Esophagus squamous epithelium (tissue), 5 donors: ENCODE measurements at regions not wholly inside any gene's neighbourhood (a gene's known extent, or its start where the extent isn't known, plus 50 kb on each side); places are given as distances from the start of the nearest gene placed in this dataset.

Source experiments
- DNase-seq: peaks from one replicate; lab custom pipeline; 2025; lab: John Stamatoyannopoulos, UW
- H3K27ac ChIP-seq, 4 donors: fragments of 200-600 bp; sonication (generic); one replicate each; pipeline ENCODE4 v1.5.1; 2016 to 2019; ENCODE audit warnings: mild to moderate bottlenecking in 1 of 4
- H3K27me3 ChIP-seq, 4 donors: fragments of 200-600 bp; sonication (generic); 1 replicate in 3 of 4; 2 replicates in 1 of 4; pipeline versions ENCODE4 v1.5.1 to v1.6.0; 2017 to 2021; ENCODE audit warnings: antibody characterized with exemption in 1 of 4
- H3K36me3 ChIP-seq, 3 donors: fragments of 200-600 bp; sonication (generic); one replicate each; pipeline ENCODE4 v1.5.1; 2016 to 2019
- H3K4me1 ChIP-seq, 3 donors: fragments of 200-600 bp; sonication (generic); one replicate each; pipeline ENCODE4 v1.5.1; 2017 to 2019
- H3K4me3 ChIP-seq, 4 donors: fragments of 200-600 bp; sonication (generic); 1 replicate in 3 of 4; 2 replicates in 1 of 4; pipeline ENCODE4 v1.5.1; 2016 to 2019; ENCODE audit warnings: mild to moderate bottlenecking in 2 of 4, moderate library complexity in 1 of 4
- H3K9me3 ChIP-seq, 3 donors: fragments of 200-600 bp; sonication (generic); one replicate each; pipeline ENCODE4 v1.5.1; 2016 to 2019
- POLR2A ChIP-seq, 4 donors: fragments of 450-650 bp; IDR thresholded peaks; one replicate each; pipeline ENCODE4 v1.6.1; 2017; ENCODE audit warnings: antibody characterized with exemption in 4 of 4, mild to moderate bottlenecking in 4 of 4, moderate library complexity in 3 of 4
- WGBS, 2 donors: methylation state at CpG; one replicate each; pipeline ENCODE4 v1.1.5; 2018; 5-methylcytosine and 5-hydroxymethylcytosine counted together
- intact Hi-C: fragments of 100-400 bp; cut with DNase I; formaldehyde crosslinking; loops from one replicate; pipeline ENCODE4 v1.15.0; 2022
- TF ChIP-seq, protein P1 (sequence below), 6 experiments: fragments of 450-650 bp in 4 of 6; fragments of 200-600 bp in 2 of 6; sonication (generic) in 2 of 6; IDR thresholded peaks; one replicate each; pipeline ENCODE4 v1.5.1; 2016 to 2019; ENCODE audit warnings: antibody characterized with exemption in 6 of 6, mild to moderate bottlenecking in 4 of 6, moderate library complexity in 4 of 6
- donor health status: DM: yes; HTN: yes; CAD: no.

DNA sequence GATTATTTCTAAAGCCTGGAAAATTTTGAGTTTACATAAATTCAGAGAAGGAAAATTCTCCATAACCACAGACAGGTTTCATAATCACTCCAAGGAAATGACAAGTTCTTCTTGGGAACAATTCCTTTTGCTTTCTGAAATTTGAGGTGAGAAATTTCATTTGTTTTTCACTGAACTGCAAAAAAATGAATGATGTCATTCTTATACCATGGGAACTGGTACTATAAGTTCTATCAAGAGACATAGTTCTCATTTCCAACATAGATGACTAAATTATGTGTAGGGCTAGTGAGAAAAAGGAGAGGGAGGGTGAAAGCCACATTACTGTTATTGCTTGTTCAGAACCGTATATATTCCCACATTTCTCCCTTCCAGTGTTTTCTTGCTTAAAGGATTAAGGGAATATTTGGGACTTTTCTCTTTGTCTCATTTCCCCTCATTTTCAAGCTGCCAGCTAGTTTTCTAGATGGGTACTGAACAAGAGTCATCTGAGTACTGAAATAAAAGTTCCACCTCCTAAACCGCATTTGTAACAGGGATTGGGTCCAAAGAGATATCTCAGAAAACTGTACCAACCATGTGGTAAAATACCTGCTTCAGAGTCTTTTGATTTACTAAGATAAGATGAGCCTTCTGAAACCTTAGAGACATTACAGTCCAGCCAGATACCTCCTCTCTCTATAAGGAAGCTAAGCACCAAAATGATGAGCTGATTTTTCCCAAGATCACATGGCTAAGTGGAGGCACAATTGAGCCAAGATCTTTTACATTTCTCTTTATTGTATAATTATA lies 144.3 kb upstream of the PRDM1 start:
- intact Hi-C loops: no loop called here
- 83 to 90% methylated on average over 2 of the region's 2 CpGs for WGBS, 2 donors
- no peak for DNase-seq
- no peaks in the 10 kb centered on the region for H3K36me3 ChIP-seq
- H3K4me3 ChIP-seq: no peak overlapping the region
- H3K9me3 ChIP-seq: no peaks in the 10 kb centered on the region
- no peaks in the 10 kb centered on the region for H3K4me1 ChIP-seq
- no peaks in the 10 kb centered on the region for H3K27me3 ChIP-seq
- no peak overlapping the region for H3K27ac ChIP-seq
- TF ChIP-seq, protein P1, sequence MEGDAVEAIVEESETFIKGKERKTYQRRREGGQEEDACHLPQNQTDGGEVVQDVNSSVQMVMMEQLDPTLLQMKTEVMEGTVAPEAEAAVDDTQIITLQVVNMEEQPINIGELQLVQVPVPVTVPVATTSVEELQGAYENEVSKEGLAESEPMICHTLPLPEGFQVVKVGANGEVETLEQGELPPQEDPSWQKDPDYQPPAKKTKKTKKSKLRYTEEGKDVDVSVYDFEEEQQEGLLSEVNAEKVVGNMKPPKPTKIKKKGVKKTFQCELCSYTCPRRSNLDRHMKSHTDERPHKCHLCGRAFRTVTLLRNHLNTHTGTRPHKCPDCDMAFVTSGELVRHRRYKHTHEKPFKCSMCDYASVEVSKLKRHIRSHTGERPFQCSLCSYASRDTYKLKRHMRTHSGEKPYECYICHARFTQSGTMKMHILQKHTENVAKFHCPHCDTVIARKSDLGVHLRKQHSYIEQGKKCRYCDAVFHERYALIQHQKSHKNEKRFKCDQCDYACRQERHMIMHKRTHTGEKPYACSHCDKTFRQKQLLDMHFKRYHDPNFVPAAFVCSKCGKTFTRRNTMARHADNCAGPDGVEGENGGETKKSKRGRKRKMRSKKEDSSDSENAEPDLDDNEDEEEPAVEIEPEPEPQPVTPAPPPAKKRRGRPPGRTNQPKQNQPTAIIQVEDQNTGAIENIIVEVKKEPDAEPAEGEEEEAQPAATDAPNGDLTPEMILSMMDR (IDR thresholded peaks at IDR 0.05): no peak
- no peak for TF ChIP-seq POLR2A (IDR thresholded peaks at IDR 0.05)

DNA sequence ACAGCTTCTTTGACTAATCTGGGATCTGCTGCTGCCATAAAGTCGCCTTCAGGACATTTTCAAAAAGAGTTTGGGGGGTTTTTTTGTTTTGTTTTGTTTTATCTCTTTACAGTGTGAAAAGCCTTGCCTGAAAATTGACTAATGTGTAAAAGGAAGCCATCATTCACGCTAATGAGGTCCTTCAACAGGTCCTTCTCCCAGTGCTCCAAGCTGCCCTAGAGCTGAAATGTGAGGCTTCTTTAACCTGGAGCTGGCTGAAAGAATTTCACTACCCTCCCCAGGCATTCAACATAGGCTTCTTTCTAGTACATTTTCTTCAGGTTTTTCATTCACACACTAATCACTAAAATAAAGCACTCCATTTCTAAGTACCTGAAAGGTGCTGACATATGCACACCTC lies 145.1 kb upstream of the PRDM1 start:
- intact Hi-C loops: no loop called here
- H3K36me3 ChIP-seq: no peaks in the 10 kb centered on the region
- H3K27ac ChIP-seq: no peak overlapping the region
- TF ChIP-seq, protein P1 (IDR thresholded peaks at IDR 0.05): no peak
- TF ChIP-seq POLR2A (IDR thresholded peaks at IDR 0.05): no peak
- no peaks in the 10 kb centered on the region for H3K4me1 ChIP-seq
- DNase-seq: no peak
- H3K4me3 ChIP-seq: no peak overlapping the region
- no peaks in the 10 kb centered on the region for H3K9me3 ChIP-seq
- H3K27me3 ChIP-seq: no peaks in the 10 kb centered on the region
- 68 to 75% methylated on average over 2 of the region's 2 CpGs for WGBS, 2 donors

DNA sequence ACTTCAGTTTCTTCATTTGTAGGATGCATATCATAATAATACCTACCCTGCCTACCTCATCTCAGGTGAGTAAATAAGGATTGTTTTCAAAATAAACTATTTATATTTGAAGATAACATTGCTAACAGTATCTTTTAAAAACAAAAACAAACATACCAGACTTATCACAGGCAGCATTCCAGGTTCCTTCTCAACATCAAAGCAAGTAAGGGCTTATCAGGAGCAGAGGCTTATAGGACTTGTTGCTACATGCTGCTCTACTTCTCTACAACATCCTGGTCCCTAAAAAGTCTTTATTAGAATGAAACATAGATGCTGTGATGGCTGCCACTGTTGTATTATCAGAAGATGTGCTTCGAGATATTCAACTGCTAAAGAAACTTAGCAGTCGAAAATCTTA lies 149.2 kb upstream of the PRDM1 start:
- Histone ChIP-seq H3K27me3 (no peaks in the 10 kb centered on the region), H3K4me3 (no peak overlapping the region), H3K9me3 (no peaks in the 10 kb centered on the region), H3K27ac (no peak overlapping the region), H3K4me1 (no peaks in the 10 kb centered on the region), H3K36me3 (no peaks in the 10 kb centered on the region)
- TF ChIP-seq, protein P1 (IDR thresholded peaks at IDR 0.05): no peak
- no peak for TF ChIP-seq POLR2A (IDR thresholded peaks at IDR 0.05)
- WGBS, 2 donors: 85 to 87% methylated on average over 2 of the region's 2 CpGs
- DNase-seq: no peak
- intact Hi-C loops: no loop called here

DNA sequence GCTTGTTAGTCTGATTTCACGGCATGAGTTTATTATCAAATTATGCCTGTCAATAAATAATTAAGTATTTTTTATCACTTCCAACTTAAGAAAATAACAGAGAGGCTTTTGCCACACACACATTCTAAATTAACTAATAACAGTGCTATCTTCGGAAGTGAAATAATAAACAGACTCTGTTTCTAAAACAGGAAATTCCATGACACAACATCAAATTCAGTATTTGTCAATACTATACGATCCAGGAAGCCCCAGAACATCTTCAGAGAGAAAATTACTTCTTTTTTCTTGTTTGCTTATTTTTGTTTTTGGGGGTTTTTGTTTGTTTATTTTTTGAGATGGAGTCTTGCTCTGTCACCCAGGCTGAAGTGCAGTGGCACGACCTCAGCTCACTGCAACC lies 150.7 kb upstream of the PRDM1 start:
- no peaks in the 10 kb centered on the region for H3K36me3 ChIP-seq
- DNase-seq: no peak
- TF ChIP-seq POLR2A (IDR thresholded peaks at IDR 0.05): no peak
- TF ChIP-seq, protein P1 (IDR thresholded peaks at IDR 0.05): no peak
- H3K27me3 ChIP-seq: no peaks in the 10 kb centered on the region
- H3K4me3 ChIP-seq: no peak overlapping the region
- no peaks in the 10 kb centered on the region for H3K4me1 ChIP-seq
- WGBS, 2 donors: 66 to 77% methylated on average over 4 of the region's 4 CpGs
- intact Hi-C loops: no loop called here
- H3K27ac ChIP-seq: no peak overlapping the region
- H3K9me3 ChIP-seq: no peaks in the 10 kb centered on the region

DNA sequence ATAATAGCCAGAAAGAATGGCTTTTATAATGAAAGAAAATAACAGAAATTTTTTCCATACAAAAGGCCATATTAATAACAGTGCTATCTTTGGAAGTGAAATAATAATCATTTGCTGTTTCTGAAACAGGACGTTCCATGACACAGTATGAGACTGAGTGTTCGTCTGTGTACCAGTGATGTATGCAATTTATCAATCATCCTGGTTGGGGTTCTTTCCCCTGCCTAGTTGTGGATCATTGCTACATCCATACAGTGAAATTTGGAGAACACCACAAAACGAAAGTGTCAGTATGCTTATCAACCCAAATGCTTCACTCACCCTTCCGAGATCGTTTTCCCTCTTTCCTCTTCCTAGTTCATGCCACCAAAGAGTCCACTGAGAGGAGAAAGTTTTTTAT lies 151.4 kb upstream of the PRDM1 start:
- Histone ChIP-seq H3K4me1 (no peaks in the 10 kb centered on the region), H3K36me3 (no peaks in the 10 kb centered on the region), H3K9me3 (no peaks in the 10 kb centered on the region), H3K27ac (no peak overlapping the region), H3K4me3 (no peak overlapping the region), H3K27me3 (no peaks in the 10 kb centered on the region)
- intact Hi-C loops: no loop called here
- DNase-seq: no peak
- WGBS, 2 donors: 77 to 92% methylated on average over 5 of the region's 5 CpGs
- no peak for TF ChIP-seq POLR2A (IDR thresholded peaks at IDR 0.05)
- TF ChIP-seq, protein P1 (IDR thresholded peaks at IDR 0.05): no peak
